Vagina (tissue), 2 donors: ENCODE measurements at regions not wholly inside any gene's neighbourhood (a gene's known extent, or its start where the extent isn't known, plus 50 kb on each side); places are given as distances from the start of the nearest gene placed in this dataset.

ENCODE experiments used
- POLR2A ChIP-seq, 2 donors: fragments of 450-650 bp; IDR thresholded peaks; one replicate each; pipeline ENCODE4 v1.6.1; 2017; ENCODE audit warnings: antibody characterized with exemption in 2 of 2, mild to moderate bottlenecking in 2 of 2, moderate library complexity in 2 of 2
- POLR2AphosphoS5 ChIP-seq, 2 donors: sonication (generic); formaldehyde crosslinking; IDR thresholded peaks; one replicate each; pipeline ENCODE4 v1.9.0; 2017; ENCODE audit warnings: antibody characterized with exemption in 2 of 2, mild to moderate bottlenecking in 2 of 2, low read depth in 1 of 2; ENCODE audit not compliant: insufficient read depth in 1 of 2
- TF ChIP-seq, protein P1 (sequence below), 3 experiments: fragments of 450-650 bp in 2 of 3; fragments of 200-600 bp in 1 of 3; sonication (generic) in 1 of 3; IDR thresholded peaks; one replicate each; pipeline ENCODE4 v1.5.1; 2017 to 2019; ENCODE audit warnings: antibody characterized with exemption in 3 of 3, mild to moderate bottlenecking in 2 of 3, moderate library complexity in 2 of 3

DNA sequence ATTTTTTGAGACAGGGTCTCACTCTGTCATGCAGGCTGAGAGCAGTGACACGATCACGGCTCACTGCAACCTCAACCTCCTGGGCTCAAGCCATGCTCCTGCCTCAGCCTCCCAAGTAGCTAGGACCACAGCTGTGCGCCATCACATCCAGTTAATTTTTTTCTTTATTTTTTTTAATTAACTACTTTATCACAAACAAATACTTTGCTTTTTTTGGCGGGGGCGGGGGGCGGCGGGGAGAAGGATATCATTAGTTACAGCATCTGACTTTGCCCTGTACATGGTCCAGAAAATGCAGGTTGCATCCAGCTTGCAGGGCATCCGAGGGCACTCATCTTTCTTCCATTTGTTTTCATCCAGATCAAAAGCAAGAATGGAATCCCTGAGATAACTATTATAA lies 201.8 kb upstream of the IER5L start:
- TF ChIP-seq POLR2A (IDR thresholded peaks at IDR 0.05) (no peak), POLR2AphosphoS5 (IDR thresholded peaks at IDR 0.05; ENCODE audit: insufficient read depth in 1 of 2, low read depth in 1 of 2) (no peak)
- TF ChIP-seq, protein P1, sequence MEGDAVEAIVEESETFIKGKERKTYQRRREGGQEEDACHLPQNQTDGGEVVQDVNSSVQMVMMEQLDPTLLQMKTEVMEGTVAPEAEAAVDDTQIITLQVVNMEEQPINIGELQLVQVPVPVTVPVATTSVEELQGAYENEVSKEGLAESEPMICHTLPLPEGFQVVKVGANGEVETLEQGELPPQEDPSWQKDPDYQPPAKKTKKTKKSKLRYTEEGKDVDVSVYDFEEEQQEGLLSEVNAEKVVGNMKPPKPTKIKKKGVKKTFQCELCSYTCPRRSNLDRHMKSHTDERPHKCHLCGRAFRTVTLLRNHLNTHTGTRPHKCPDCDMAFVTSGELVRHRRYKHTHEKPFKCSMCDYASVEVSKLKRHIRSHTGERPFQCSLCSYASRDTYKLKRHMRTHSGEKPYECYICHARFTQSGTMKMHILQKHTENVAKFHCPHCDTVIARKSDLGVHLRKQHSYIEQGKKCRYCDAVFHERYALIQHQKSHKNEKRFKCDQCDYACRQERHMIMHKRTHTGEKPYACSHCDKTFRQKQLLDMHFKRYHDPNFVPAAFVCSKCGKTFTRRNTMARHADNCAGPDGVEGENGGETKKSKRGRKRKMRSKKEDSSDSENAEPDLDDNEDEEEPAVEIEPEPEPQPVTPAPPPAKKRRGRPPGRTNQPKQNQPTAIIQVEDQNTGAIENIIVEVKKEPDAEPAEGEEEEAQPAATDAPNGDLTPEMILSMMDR (IDR thresholded peaks at IDR 0.05), result no peak
